Gastrocnemius medialis (tissue), 4 donors: ENCODE measurements at regions not wholly inside any gene's neighbourhood (a gene's known extent, or its start where the extent isn't known, plus 50 kb on each side); places are given as distances from the start of the nearest gene placed in this dataset.

Source experiments
- POLR2A ChIP-seq, 2 donors: fragments of 450-650 bp; IDR thresholded peaks; one replicate each; pipeline ENCODE4 v1.6.1; 2017; ENCODE audit warnings: antibody characterized with exemption in 2 of 2, mild to moderate bottlenecking in 2 of 2, moderate library complexity in 2 of 2
- TF ChIP-seq, protein P1 (sequence below), 5 experiments: fragments of 450-650 bp in 3 of 5; fragments of 200-600 bp in 2 of 5; sonication (generic) in 2 of 5; IDR thresholded peaks in 4 of 5; conservative IDR thresholded peaks in 1 of 5; 1 replicate in 4 of 5; 2 replicates in 1 of 5; pipeline ENCODE4 v1.5.1; 2016 to 2019; ENCODE audit warnings: antibody characterized with exemption in 5 of 5, mild to moderate bottlenecking in 3 of 5, moderate library complexity in 3 of 5

DNA sequence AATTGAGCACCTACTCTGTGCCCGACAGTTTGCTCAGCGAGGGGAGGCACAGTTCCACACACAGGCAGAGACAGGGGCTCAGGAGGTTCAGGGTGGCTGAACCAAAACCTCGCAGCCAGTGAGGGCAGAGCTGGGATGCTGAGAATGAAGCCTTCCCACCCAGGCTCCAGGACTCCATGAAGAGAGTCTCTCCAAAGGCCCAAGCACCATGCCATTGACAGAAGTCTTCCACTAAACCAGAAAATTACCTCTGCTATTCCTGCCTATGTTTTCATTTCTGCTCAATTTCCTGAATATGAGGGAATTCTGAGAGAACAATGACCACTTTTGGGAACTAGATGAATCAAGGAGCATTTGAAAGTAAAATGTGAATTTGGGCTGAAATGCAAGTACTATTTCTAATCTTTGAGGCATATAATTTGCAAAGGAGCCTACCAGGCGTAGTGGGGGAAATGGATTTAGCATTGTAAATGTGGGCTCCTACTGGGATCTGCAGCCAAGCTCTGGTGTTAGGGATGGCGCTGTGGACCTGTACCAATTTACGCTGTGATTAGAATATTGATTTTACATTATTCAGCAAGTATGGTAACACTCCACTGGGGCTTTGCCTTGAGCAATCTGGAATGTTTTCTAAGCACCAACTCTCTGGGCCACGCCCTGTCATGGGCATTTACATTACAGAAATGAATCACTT lies 91.9 kb downstream of the DRD1 start:
- TF ChIP-seq, protein P1, sequence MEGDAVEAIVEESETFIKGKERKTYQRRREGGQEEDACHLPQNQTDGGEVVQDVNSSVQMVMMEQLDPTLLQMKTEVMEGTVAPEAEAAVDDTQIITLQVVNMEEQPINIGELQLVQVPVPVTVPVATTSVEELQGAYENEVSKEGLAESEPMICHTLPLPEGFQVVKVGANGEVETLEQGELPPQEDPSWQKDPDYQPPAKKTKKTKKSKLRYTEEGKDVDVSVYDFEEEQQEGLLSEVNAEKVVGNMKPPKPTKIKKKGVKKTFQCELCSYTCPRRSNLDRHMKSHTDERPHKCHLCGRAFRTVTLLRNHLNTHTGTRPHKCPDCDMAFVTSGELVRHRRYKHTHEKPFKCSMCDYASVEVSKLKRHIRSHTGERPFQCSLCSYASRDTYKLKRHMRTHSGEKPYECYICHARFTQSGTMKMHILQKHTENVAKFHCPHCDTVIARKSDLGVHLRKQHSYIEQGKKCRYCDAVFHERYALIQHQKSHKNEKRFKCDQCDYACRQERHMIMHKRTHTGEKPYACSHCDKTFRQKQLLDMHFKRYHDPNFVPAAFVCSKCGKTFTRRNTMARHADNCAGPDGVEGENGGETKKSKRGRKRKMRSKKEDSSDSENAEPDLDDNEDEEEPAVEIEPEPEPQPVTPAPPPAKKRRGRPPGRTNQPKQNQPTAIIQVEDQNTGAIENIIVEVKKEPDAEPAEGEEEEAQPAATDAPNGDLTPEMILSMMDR (IDR thresholded peaks at IDR 0.05 in 4 of 5, conservative IDR thresholded peaks at IDR 0.05 in 1 of 5) = no peak
- TF ChIP-seq POLR2A (IDR thresholded peaks at IDR 0.05) = no peak
